MCF 10A (cell line): ENCODE measurements at regions not wholly inside any gene's neighbourhood (a gene's known extent, or its start where the extent isn't known, plus 50 kb on each side); places are given as distances from the start of the nearest gene placed in this dataset.

Experiments used
- BruUV-seq: library from RNA; stranded (reverse); fragments of 400-500 nt; replicated peaks from 2 replicates; lab custom pipeline; 2021; lab: Mats Ljungman, UMichigan
- CTCF ChIA-PET: fragments of 300-600 bp; sonication (Branson Sonifier 250); formaldehyde crosslinking; extraction: SDS; loops from one replicate; lab custom pipeline; 2021; ENCODE audit warnings: antibody characterized with exemption, inconsistent platforms; lab: Yijun Ruan, JAX
- POLR2A ChIA-PET: fragments of 300-600, 350-650 bp; sonication (Branson Sonifier 250); formaldehyde crosslinking; extraction: SDS; loops from one replicate; lab custom pipeline; 2020; ENCODE audit warnings: antibody characterized with exemption, inconsistent platforms; lab: Yijun Ruan, JAX
- DNase-seq: peaks from one replicate; pipeline ENCODE4 v3.0.0-alpha.2; 2018; ENCODE audit not compliant: unreplicated experiment
- H3K27ac Mint-ChIP-seq: one replicate; pipeline ENCODE4 v1.8.0; 2022; ENCODE audit warnings: mild to moderate bottlenecking, low read depth, mixed read lengths; ENCODE audit not compliant: unreplicated experiment
- H3K27me3 Mint-ChIP-seq: one replicate; pipeline ENCODE4 v1.8.0; 2022; ENCODE audit warnings: mixed read lengths; ENCODE audit not compliant: insufficient read depth, unreplicated experiment
- H3K36me3 Mint-ChIP-seq: one replicate; pipeline ENCODE4 v1.8.0; 2022; ENCODE audit warnings: mild to moderate bottlenecking, moderate library complexity, mixed read lengths; ENCODE audit not compliant: insufficient read depth, unreplicated experiment
- H3K4me1 Mint-ChIP-seq: one replicate; pipeline ENCODE4 v1.8.0; 2022; ENCODE audit warnings: mixed read lengths; ENCODE audit not compliant: insufficient read depth, unreplicated experiment
- H3K4me3 Mint-ChIP-seq: one replicate; pipeline ENCODE4 v1.8.0; 2022; ENCODE audit warnings: mild to moderate bottlenecking, moderate library complexity, mixed read lengths; ENCODE audit not compliant: unreplicated experiment
- H3K9me3 Mint-ChIP-seq: one replicate; pipeline ENCODE4 v1.8.0; 2022; ENCODE audit warnings: mixed read lengths; ENCODE audit not compliant: unreplicated experiment
- CTCF ChIP-seq: fragments of 200-600 bp; IDR thresholded peaks from one replicate; pipeline ENCODE4 v1.8.0; 2022; ENCODE audit warnings: antibody characterized with exemption, mild to moderate bottlenecking; ENCODE audit not compliant: unreplicated experiment
- intact Hi-C: fragments of 100-400 bp; cut with micrococcal nuclease; formaldehyde crosslinking; loops from 2 replicates; pipeline ENCODE4 v1.14.1; 2022

GRCh38 chr1:30411206-30411605 lies 312.2 kb downstream of the MATN1 start:
- CTCF ChIA-PET, result interaction anchor here (0.7 kb wide), 1 partner anchor 359 kb away, joined by 3 read pairs; no protein-coding TSS in a partner anchor
- intact Hi-C loops, result no loop called here
- Mint-ChIP-seq H3K4me1 (peaks cover 4% of the 10 kb centered on the region), H3K36me3 (no peaks in the 10 kb centered on the region), H3K9me3 (no peaks in the 10 kb centered on the region), H3K27ac (no peak overlapping the region), H3K27me3 (peaks cover 24% of the 10 kb centered on the region), H3K4me3 (no peak overlapping the region)
- TF ChIP-seq CTCF, result no peak
- DNase-seq, result no peak
- no TSS peak for BruUV-seq
- POLR2A ChIA-PET, result no interaction called here

- POLR2A ChIA-PET, result no interaction called here
- Mint-ChIP-seq H3K36me3 (no peaks in the 10 kb centered on the region), H3K9me3 (no peaks in the 10 kb centered on the region), H3K27ac (no peak overlapping the region), H3K4me3 (no peak overlapping the region), H3K27me3 (peaks cover 33% of the 10 kb centered on the region), H3K4me1 (peaks cover 8% of the 10 kb centered on the region)
- intact Hi-C loops, result no loop called here
- DNase-seq, result no peak
- no peak for TF ChIP-seq CTCF
- BruUV-seq, result no TSS peak
- CTCF ChIA-PET, result no interaction called here
Measured at GRCh38 chr1:30410153-30410851, 313.1 kb downstream of the MATN1 start.

GRCh38 chr1:30409476-30410152 lies 313.8 kb downstream of the MATN1 start:
- no TSS peak for BruUV-seq
- Mint-ChIP-seq H3K9me3 (no peaks in the 10 kb centered on the region), H3K4me3 (no peak overlapping the region), H3K36me3 (no peaks in the 10 kb centered on the region), H3K27ac (no peak overlapping the region), H3K27me3 (peaks cover 40% of the 10 kb centered on the region), H3K4me1 (peaks cover 8% of the 10 kb centered on the region)
- TF ChIP-seq CTCF, result no peak
- ChIA-PET CTCF (no interaction called here), POLR2A (no interaction called here)
- DNase-seq, result no peak
- intact Hi-C loops, result no loop called here

- Mint-ChIP-seq H3K27me3 (peaks cover 56% of the 10 kb centered on the region), H3K4me3 (no peak overlapping the region), H3K4me1 (peaks cover 8% of the 10 kb centered on the region), H3K36me3 (no peaks in the 10 kb centered on the region), H3K27ac (no peak overlapping the region), H3K9me3 (no peaks in the 10 kb centered on the region)
- POLR2A ChIA-PET, result no interaction called here
- DNase-seq, result no peak
- BruUV-seq, result no TSS peak
- intact Hi-C loops, result no loop called here
- no peak for TF ChIP-seq CTCF
- CTCF ChIA-PET, result no interaction called here
Measured at GRCh38 chr1:30407865-30408580, 315.4 kb downstream of the MATN1 start.
